GM12891 (cell line): ENCODE measurements at regions not wholly inside any gene's neighbourhood (a gene's known extent, or its start where the extent isn't known, plus 50 kb on each side); places are given as distances from the start of the nearest gene placed in this dataset.

Experiments used
- PAX5 ChIP-seq: IDR thresholded peaks from 2 replicates; pipeline ENCODE4 v1.6.1; 2011; ENCODE audit warnings: low read length, moderate library complexity, mild to moderate bottlenecking; ENCODE audit not compliant: insufficient read depth, severe bottlenecking
- POLR2A ChIP-seq: IDR thresholded peaks from 2 replicates; pipeline ENCODE4 v1.6.1; 2011; ENCODE audit warnings: low read depth, low read length, control low read depth
- POLR2AphosphoS5 ChIP-seq: IDR thresholded peaks from 2 replicates; pipeline ENCODE4 v1.6.1; 2011; ENCODE audit warnings: low read depth, low read length, control low read depth
- SPI1 ChIP-seq: IDR thresholded peaks from 2 replicates; pipeline ENCODE4 v1.6.1; 2011; ENCODE audit warnings: low read depth, low read length, control low read depth
- TAF1 ChIP-seq: IDR thresholded peaks from 2 replicates; pipeline ENCODE4 v1.6.1; 2011; ENCODE audit warnings: low read depth, low read length, control low read depth

GRCh38 chr13:28564030-28564429 is 69.1 kb upstream of the FLT1 start:
- TF ChIP-seq POLR2A: no peak
- TF ChIP-seq POLR2AphosphoS5: no peak
- TF ChIP-seq SPI1: no peak
- TF ChIP-seq TAF1: no peak
- no peak for TF ChIP-seq PAX5
